Stomach (tissue), 8 donors: ENCODE measurements at regions not wholly inside any gene's neighbourhood (a gene's known extent, or its start where the extent isn't known, plus 50 kb on each side); places are given as distances from the start of the nearest gene placed in this dataset.

Experiments used
- DNase-seq, 2 donors: peaks; one replicate each; pipeline versions ENCODE4 v3.0.0 to v3.0.0-alpha.2; 2013 to 2019
- H3K27ac ChIP-seq, 5 donors: fragments of 200-600 bp in 4 of 5; sonication (generic) in 4 of 5; one replicate each; pipeline ENCODE4 v1.5.1; 2013 to 2019; ENCODE audit warnings: mild to moderate bottlenecking in 1 of 5, moderate library complexity in 1 of 5
- H3K27me3 ChIP-seq, 3 donors: fragments of 200-600 bp; sonication (generic); one replicate each; pipeline ENCODE4 v1.5.1; 2017 to 2019; ENCODE audit warnings: mixed run types in 1 of 3
- H3K36me3 ChIP-seq, 4 donors: fragments of 200-600 bp; sonication (generic); 1 replicate in 3 of 4; 2 replicates in 1 of 4; pipeline ENCODE4 v1.5.1; 2016 to 2019
- H3K4me1 ChIP-seq, 4 donors: fragments of 200-600 bp; sonication (generic); one replicate each; pipeline ENCODE4 v1.5.1; 2016 to 2019
- H3K4me3 ChIP-seq, 4 donors: fragments of 200-600 bp; sonication (generic) in 3 of 4; one replicate each; pipeline ENCODE4 v1.5.1; 2016 to 2019; ENCODE audit warnings: mild to moderate bottlenecking in 1 of 4
- H3K9me3 ChIP-seq, 4 donors: fragments of 200-600 bp; sonication (generic); one replicate each; pipeline ENCODE4 v1.5.1; 2016 to 2019
- EP300 ChIP-seq: sonication (generic); formaldehyde crosslinking; IDR thresholded peaks from one replicate; pipeline ENCODE4 v1.6.1; 2017; ENCODE audit warnings: antibody characterized with exemption
- POLR2A ChIP-seq, 4 donors: fragments of 450-650 bp; IDR thresholded peaks; one replicate each; pipeline ENCODE4 v1.6.1; 2016; ENCODE audit warnings: antibody characterized with exemption in 4 of 4, control low read depth in 2 of 4, mild to moderate bottlenecking in 1 of 4, moderate library complexity in 1 of 4
- POLR2AphosphoS5 ChIP-seq, 3 donors: sonication (generic); formaldehyde crosslinking; IDR thresholded peaks; one replicate each; pipeline ENCODE4 v1.6.1; 2016; ENCODE audit warnings: antibody characterized with exemption in 3 of 3
- WGBS, 5 donors: extraction: QIAGEN DNeasy Blood & Tissue Kit in 3 of 5; methylation state at CpG; one replicate each; pipeline versions ENCODE4 v1.1.5 to v1.1.7; 2013 to 2018; 5-methylcytosine and 5-hydroxymethylcytosine counted together
- intact Hi-C: fragments of 100-400 bp; cut with DNase I; formaldehyde crosslinking; loops from one replicate; pipeline ENCODE4 v1.15.1; 2023; ENCODE audit warnings: low total_unique reads
- TF ChIP-seq, protein P1 (sequence below), 7 experiments: fragments of 450-650 bp in 4 of 7; fragments of 200-600 bp in 3 of 7; sonication (generic) in 3 of 7; IDR thresholded peaks; one replicate each; pipeline ENCODE4 v1.5.1; 2016 to 2019; ENCODE audit warnings: antibody characterized with exemption in 7 of 7, control low read depth in 2 of 7, mild to moderate bottlenecking in 1 of 7
- donor health status: healthy with polysubstance abuse.
- donor health status: Bipolar disorder and iron deficiency.
- donor health status: healthy.

GRCh38 chr11:106608677-106609076 is 409.6 kb downstream of the GUCY1A2 start:
- intact Hi-C loops: no loop called here
- H3K4me3 ChIP-seq: no peak overlapping the region
- H3K27ac ChIP-seq: no peak overlapping the region
- no peak for DNase-seq
- WGBS, 5 donors: 87 to 100% (median 95%) methylated on average over 3 of the region's 3 CpGs
- no peaks in the 10 kb centered on the region for H3K36me3 ChIP-seq
- no peaks in the 10 kb centered on the region for H3K27me3 ChIP-seq
- TF ChIP-seq EP300 (no peak), POLR2A (IDR thresholded peaks at IDR 0.05) (no peak), POLR2AphosphoS5 (IDR thresholded peaks at IDR 0.05) (no peak)
- TF ChIP-seq, protein P1, sequence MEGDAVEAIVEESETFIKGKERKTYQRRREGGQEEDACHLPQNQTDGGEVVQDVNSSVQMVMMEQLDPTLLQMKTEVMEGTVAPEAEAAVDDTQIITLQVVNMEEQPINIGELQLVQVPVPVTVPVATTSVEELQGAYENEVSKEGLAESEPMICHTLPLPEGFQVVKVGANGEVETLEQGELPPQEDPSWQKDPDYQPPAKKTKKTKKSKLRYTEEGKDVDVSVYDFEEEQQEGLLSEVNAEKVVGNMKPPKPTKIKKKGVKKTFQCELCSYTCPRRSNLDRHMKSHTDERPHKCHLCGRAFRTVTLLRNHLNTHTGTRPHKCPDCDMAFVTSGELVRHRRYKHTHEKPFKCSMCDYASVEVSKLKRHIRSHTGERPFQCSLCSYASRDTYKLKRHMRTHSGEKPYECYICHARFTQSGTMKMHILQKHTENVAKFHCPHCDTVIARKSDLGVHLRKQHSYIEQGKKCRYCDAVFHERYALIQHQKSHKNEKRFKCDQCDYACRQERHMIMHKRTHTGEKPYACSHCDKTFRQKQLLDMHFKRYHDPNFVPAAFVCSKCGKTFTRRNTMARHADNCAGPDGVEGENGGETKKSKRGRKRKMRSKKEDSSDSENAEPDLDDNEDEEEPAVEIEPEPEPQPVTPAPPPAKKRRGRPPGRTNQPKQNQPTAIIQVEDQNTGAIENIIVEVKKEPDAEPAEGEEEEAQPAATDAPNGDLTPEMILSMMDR (IDR thresholded peaks at IDR 0.05): no peak
- no peaks in the 10 kb centered on the region for H3K4me1 ChIP-seq
- H3K9me3 ChIP-seq: no peaks in the 10 kb centered on the region

- intact Hi-C loops: no loop called here
- WGBS, 5 donors: 75 to 90% (median 83%) methylated on average over 3 of the region's 3 CpGs
- Histone ChIP-seq H3K27ac (no peak overlapping the region), H3K27me3 (no peaks in the 10 kb centered on the region), H3K4me3 (no peak overlapping the region), H3K4me1 (no peaks in the 10 kb centered on the region), H3K36me3 (no peaks in the 10 kb centered on the region), H3K9me3 (no peaks in the 10 kb centered on the region)
- no peak for DNase-seq
- no peak for TF ChIP-seq POLR2A (IDR thresholded peaks at IDR 0.05)
- TF ChIP-seq, protein P1 (IDR thresholded peaks at IDR 0.05): no peak
- no peak for TF ChIP-seq EP300
- no peak for TF ChIP-seq POLR2AphosphoS5 (IDR thresholded peaks at IDR 0.05)
Measured at GRCh38 chr11:106614262-106614661, 404.0 kb downstream of the GUCY1A2 start.

- TF ChIP-seq POLR2AphosphoS5 (IDR thresholded peaks at IDR 0.05): no peak
- TF ChIP-seq, protein P1 (IDR thresholded peaks at IDR 0.05): no peak
- no peak for TF ChIP-seq POLR2A (IDR thresholded peaks at IDR 0.05)
- no peak for TF ChIP-seq EP300
- no peaks in the 10 kb centered on the region for H3K36me3 ChIP-seq
- intact Hi-C loops: no loop called here
- no peak for DNase-seq
- H3K4me1 ChIP-seq: no peaks in the 10 kb centered on the region
- no peak overlapping the region for H3K4me3 ChIP-seq
- no peaks in the 10 kb centered on the region for H3K9me3 ChIP-seq
- no peaks in the 10 kb centered on the region for H3K27me3 ChIP-seq
- no peak overlapping the region for H3K27ac ChIP-seq
- 60 to 80% (median 71%) methylated on average over 2 of the region's 2 CpGs for WGBS, 5 donors
Measured at GRCh38 chr11:106619320-106619990, 398.8 kb downstream of the GUCY1A2 start.

- no peak overlapping the region for H3K27ac ChIP-seq
- TF ChIP-seq EP300 (no peak), POLR2A (IDR thresholded peaks at IDR 0.05) (no peak), POLR2AphosphoS5 (IDR thresholded peaks at IDR 0.05) (no peak)
- TF ChIP-seq, protein P1 (IDR thresholded peaks at IDR 0.05): no peak
- 71 to 85% (median 79%) methylated on average over 3 of the region's 3 CpGs for WGBS, 5 donors
- no peaks in the 10 kb centered on the region for H3K9me3 ChIP-seq
- H3K36me3 ChIP-seq: no peaks in the 10 kb centered on the region
- DNase-seq: no peak
- H3K27me3 ChIP-seq: no peaks in the 10 kb centered on the region
- no peak overlapping the region for H3K4me3 ChIP-seq
- no peaks in the 10 kb centered on the region for H3K4me1 ChIP-seq
- intact Hi-C loops: no loop called here
Measured at GRCh38 chr11:106621484-106621883, 396.8 kb downstream of the GUCY1A2 start.
